ENCODE measurements at regions not wholly inside any gene's neighbourhood (a gene's known extent, or its start where the extent isn't known, plus 50 kb on each side); places are given as distances from the start of the nearest gene placed in this dataset.

DNA sequence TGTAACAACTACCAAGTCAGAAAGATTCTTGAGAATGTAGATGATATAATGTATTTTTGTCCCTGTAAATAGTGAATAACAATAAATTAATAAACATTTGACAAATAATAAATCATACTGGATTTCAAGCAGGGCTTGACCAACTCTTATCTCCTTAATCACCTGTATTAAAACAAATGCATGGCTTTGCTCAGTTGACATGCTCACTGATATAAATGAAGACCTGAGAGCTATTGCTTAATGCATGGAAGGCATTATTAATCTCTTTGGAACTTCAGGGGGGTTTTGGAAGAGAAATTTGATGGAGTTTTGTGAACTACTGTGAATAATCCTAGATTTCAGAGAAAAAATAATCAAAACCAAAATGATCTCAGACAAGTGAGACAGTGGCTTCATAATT, 1420.4 kb upstream of the TENM4 start:
- H3K9me3 Mint-ChIP-seq, result no peaks in the 10 kb centered on the region
- no peaks in the 10 kb centered on the region for H3K27me3 Mint-ChIP-seq (ENCODE audit: insufficient read depth)
- Histone ChIP-seq H3K27ac (ENCODE audit: low read depth, low read length) (no peak overlapping the region), H3K4me1 (ENCODE audit: control insufficient read depth, insufficient read depth, low read length) (no peaks in the 10 kb centered on the region), H3K36me3 (ENCODE audit: control insufficient read depth, insufficient read depth, low read length) (no peaks in the 10 kb centered on the region), H3K9me3 (ENCODE audit: control insufficient read depth, low read length) (no peaks in the 10 kb centered on the region), H3K27me3 (ENCODE audit: control insufficient read depth, insufficient read depth, low read length, poor library complexity, severe bottlenecking) (no peaks in the 10 kb centered on the region), H3K4me3 (ENCODE audit: low read length) (no peak overlapping the region), H3K9ac (ENCODE audit: extremely low read depth, low read length, poor library complexity, severe bottlenecking) (no peak overlapping the region)
- no peaks in the 10 kb centered on the region for H3K4me1 Mint-ChIP-seq
- no peak overlapping the region for H3K27ac Mint-ChIP-seq
- TF ChIP-seq, protein P1, sequence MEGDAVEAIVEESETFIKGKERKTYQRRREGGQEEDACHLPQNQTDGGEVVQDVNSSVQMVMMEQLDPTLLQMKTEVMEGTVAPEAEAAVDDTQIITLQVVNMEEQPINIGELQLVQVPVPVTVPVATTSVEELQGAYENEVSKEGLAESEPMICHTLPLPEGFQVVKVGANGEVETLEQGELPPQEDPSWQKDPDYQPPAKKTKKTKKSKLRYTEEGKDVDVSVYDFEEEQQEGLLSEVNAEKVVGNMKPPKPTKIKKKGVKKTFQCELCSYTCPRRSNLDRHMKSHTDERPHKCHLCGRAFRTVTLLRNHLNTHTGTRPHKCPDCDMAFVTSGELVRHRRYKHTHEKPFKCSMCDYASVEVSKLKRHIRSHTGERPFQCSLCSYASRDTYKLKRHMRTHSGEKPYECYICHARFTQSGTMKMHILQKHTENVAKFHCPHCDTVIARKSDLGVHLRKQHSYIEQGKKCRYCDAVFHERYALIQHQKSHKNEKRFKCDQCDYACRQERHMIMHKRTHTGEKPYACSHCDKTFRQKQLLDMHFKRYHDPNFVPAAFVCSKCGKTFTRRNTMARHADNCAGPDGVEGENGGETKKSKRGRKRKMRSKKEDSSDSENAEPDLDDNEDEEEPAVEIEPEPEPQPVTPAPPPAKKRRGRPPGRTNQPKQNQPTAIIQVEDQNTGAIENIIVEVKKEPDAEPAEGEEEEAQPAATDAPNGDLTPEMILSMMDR (conservative IDR thresholded peaks at IDR 0.05), result no peak
- H3K4me3 Mint-ChIP-seq, result no peak overlapping the region
- no peak for DNase-seq
- H3K36me3 Mint-ChIP-seq (ENCODE audit: low read depth), result no peaks in the 10 kb centered on the region

DNA sequence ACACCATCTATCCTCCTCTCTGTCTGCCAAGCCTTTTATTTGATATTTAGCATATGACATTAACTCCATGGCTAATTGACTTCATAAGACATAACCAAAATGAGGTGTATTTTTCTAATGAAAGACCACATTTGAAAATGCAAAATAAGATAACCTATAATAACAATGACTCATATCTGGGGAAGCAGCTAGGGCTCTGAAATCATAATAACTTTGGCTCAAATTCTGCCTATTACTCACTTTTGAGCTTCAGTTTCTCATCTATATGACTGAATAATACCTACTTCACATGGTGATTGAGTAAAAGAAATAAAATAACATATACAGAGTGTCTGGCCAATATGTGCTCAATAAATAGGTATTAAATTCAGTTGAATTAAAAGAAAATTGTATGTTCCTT, 1419.8 kb upstream of the TENM4 start:
- Histone ChIP-seq H3K27ac (ENCODE audit: low read depth, low read length) (no peak overlapping the region), H3K4me1 (ENCODE audit: control insufficient read depth, insufficient read depth, low read length) (no peaks in the 10 kb centered on the region), H3K27me3 (ENCODE audit: control insufficient read depth, insufficient read depth, low read length, poor library complexity, severe bottlenecking) (no peaks in the 10 kb centered on the region), H3K36me3 (ENCODE audit: control insufficient read depth, insufficient read depth, low read length) (no peaks in the 10 kb centered on the region), H3K9me3 (ENCODE audit: control insufficient read depth, low read length) (no peaks in the 10 kb centered on the region), H3K9ac (ENCODE audit: extremely low read depth, low read length, poor library complexity, severe bottlenecking) (no peak overlapping the region), H3K4me3 (ENCODE audit: low read length) (no peak overlapping the region)
- Mint-ChIP-seq H3K36me3 (ENCODE audit: low read depth) (no peaks in the 10 kb centered on the region), H3K27me3 (ENCODE audit: insufficient read depth) (no peaks in the 10 kb centered on the region), H3K9me3 (no peaks in the 10 kb centered on the region), H3K27ac (no peak overlapping the region), H3K4me1 (no peaks in the 10 kb centered on the region), H3K4me3 (no peak overlapping the region)
- no peak for DNase-seq
- TF ChIP-seq, protein P1 (conservative IDR thresholded peaks at IDR 0.05), result no peak

DNA sequence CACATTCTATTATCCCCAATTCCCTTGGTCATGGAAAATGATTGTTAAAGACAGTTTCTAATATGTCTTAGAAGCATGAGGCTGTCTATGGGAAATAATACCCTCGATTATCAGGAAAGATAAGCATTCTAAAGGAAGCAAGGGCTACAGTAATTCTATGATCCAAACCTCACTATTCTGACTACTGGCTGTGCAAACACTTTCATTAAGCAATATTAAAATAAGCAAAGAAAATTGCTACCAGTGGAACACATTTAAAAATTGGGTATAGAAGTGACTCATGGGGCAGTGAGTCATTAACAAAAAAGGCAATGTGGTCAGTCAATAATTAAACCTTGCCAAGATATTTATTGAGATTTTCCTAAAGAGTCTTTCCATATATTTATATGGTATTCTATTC, 1415.2 kb upstream of the TENM4 start:
- Mint-ChIP-seq H3K4me1 (no peaks in the 10 kb centered on the region), H3K4me3 (no peak overlapping the region), H3K9me3 (no peaks in the 10 kb centered on the region), H3K27ac (no peak overlapping the region), H3K27me3 (ENCODE audit: insufficient read depth) (no peaks in the 10 kb centered on the region), H3K36me3 (ENCODE audit: low read depth) (no peaks in the 10 kb centered on the region)
- 67 to 86% methylated on average over 1 of the region's 1 CpG for WGBS, 2 experiments (ENCODE audit: insufficient coverage in 1 of 2, insufficient read length in 1 of 2)
- Histone ChIP-seq H3K9ac (ENCODE audit: extremely low read depth, low read length, poor library complexity, severe bottlenecking) (no peak overlapping the region), H3K4me1 (ENCODE audit: control insufficient read depth, insufficient read depth, low read length) (no peaks in the 10 kb centered on the region), H3K36me3 (ENCODE audit: control insufficient read depth, insufficient read depth, low read length) (no peaks in the 10 kb centered on the region), H3K4me3 (ENCODE audit: low read length) (no peak overlapping the region), H3K27me3 (ENCODE audit: control insufficient read depth, insufficient read depth, low read length, poor library complexity, severe bottlenecking) (no peaks in the 10 kb centered on the region), H3K9me3 (ENCODE audit: control insufficient read depth, low read length) (no peaks in the 10 kb centered on the region), H3K27ac (ENCODE audit: low read depth, low read length) (no peak overlapping the region)
- TF ChIP-seq, protein P1 (conservative IDR thresholded peaks at IDR 0.05), result no peak
- no peak for DNase-seq

All from endodermal cell (in vitro differentiated cells).